GM18861 (cell line): ENCODE measurements at regions not wholly inside any gene's neighbourhood (a gene's known extent, or its start where the extent isn't known, plus 50 kb on each side); places are given as distances from the start of the nearest gene placed in this dataset.

ENCODE experiments used
- ATAC-seq: cut with Tn5 transposase; IDR thresholded peaks from one replicate; pipeline ENCODE4 v1.9.1; 2021; ENCODE audit not compliant: unreplicated experiment

- no peak for ATAC-seq
Observed at GRCh38 chr18:72100465-72101004, 443.6 kb downstream of the CBLN2 start.

- no peak for ATAC-seq
Observed at GRCh38 chr18:72091369-72091768, 452.8 kb downstream of the CBLN2 start.

- no peak for ATAC-seq
Observed at GRCh38 chr18:72089432-72089831, 454.7 kb downstream of the CBLN2 start.

- no peak for ATAC-seq
Observed at GRCh38 chr18:72086421-72086820, 457.7 kb downstream of the CBLN2 start.

GRCh38 chr18:72075040-72075439 is 469.1 kb downstream of the CBLN2 start:
- ATAC-seq, result no peak

- ATAC-seq, result no peak
Observed at GRCh38 chr18:72063001-72063400, 481.1 kb downstream of the CBLN2 start.

- ATAC-seq, result no peak
Observed at GRCh38 chr18:72058851-72059250, 485.3 kb downstream of the CBLN2 start.

GRCh38 chr18:72056171-72056570 is 488.0 kb downstream of the CBLN2 start:
- no peak for ATAC-seq

- no peak for ATAC-seq
Observed at GRCh38 chr18:72041313-72042032, 502.7 kb downstream of the CBLN2 start.

- ATAC-seq, result no peak
Observed at GRCh38 chr18:72013427-72013850, 530.7 kb downstream of the CBLN2 start.

GRCh38 chr18:71998547-71999097 is 545.5 kb downstream of the CBLN2 start:
- no peak for ATAC-seq

- no peak for ATAC-seq
Observed at GRCh38 chr18:71995904-71996465, 548.2 kb downstream of the CBLN2 start.

GRCh38 chr18:71994273-71994672 is 549.9 kb downstream of the CBLN2 start:
- no peak for ATAC-seq

- no peak for ATAC-seq
Observed at GRCh38 chr18:71989616-71990015, 554.5 kb downstream of the CBLN2 start.

GRCh38 chr18:71986351-71987050 is 557.6 kb downstream of the CBLN2 start:
- no peak for ATAC-seq

GRCh38 chr18:71976744-71977143 is 567.4 kb downstream of the CBLN2 start:
- no peak for ATAC-seq

GRCh38 chr18:71966791-71967190 is 577.4 kb downstream of the CBLN2 start:
- ATAC-seq, result no peak

GRCh38 chr18:71958605-71959004 is 585.5 kb downstream of the CBLN2 start:
- ATAC-seq, result no peak

- no peak for ATAC-seq
Observed at GRCh38 chr18:71951001-71951400, 593.1 kb downstream of the CBLN2 start.

- ATAC-seq, result no peak
Observed at GRCh38 chr18:71942433-71942832, 601.7 kb downstream of the CBLN2 start.

- no peak for ATAC-seq
Observed at GRCh38 chr18:71939483-71939882, 604.7 kb downstream of the CBLN2 start.

GRCh38 chr18:71936744-71937143 is 607.4 kb downstream of the CBLN2 start:
- ATAC-seq, result no peak
